UCSD-AML1 (cell line): ENCODE measurements at regions not wholly inside any gene's neighbourhood (a gene's known extent, or its start where the extent isn't known, plus 50 kb on each side); places are given as distances from the start of the nearest gene placed in this dataset.

Source experiments
- DNase-seq: peaks from one replicate; lab custom pipeline; 2025; ENCODE audit not compliant: unreplicated experiment; lab: John Stamatoyannopoulos, UW

DNA sequence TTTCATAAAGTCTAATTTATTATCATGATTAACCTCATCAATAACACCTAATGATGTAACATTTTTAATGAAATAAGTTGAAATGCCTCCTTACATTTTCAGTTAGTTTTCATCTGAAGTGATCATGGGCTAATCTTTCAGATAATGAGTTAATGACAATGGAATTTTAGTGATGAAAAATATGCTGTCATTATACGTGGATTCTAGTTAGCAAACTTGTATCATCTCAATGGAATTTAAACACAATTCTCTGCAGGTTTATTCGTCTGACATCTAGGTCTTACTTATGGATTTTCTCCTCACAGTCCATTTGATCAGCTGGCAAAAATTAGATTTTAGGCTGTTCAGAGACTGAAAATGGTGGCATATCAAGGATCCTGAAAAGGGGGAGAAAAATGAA is 885.0 kb downstream of the SLC4A3 start:
- DNase-seq, result no peak

DNA sequence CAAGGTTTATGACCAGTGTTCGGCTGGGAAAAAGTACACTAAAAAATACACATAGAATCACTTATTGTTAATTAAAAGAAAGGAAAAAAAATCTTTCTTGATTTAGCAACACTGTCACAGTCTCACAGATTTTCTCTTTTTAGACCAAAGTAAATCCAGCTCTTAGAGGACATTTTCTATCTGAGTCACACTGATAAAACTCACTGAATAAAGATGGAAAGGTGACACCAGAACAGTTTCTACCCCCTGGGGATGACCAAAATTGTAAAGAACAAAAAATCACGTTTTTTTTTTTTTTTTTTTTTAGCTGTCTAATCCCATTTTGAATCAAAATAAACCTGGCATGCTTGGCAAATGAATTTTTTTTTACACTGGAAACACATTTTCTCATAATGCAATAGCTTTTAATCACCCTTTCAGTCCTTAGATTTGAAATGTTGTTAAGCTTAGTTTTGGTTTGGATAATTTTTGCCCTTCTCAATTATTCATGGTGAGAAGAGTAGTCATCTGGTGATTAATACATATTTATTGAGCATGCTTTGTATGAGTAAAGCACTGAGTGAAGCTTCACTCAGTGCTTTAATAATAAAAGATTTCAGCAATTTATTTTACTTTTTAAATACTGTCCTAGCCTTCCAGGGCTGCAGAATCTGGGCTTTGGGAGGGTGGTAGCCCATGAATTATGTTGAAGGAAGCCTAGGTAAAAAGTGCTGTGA is 886.3 kb downstream of the SLC4A3 start:
- no peak for DNase-seq

DNA sequence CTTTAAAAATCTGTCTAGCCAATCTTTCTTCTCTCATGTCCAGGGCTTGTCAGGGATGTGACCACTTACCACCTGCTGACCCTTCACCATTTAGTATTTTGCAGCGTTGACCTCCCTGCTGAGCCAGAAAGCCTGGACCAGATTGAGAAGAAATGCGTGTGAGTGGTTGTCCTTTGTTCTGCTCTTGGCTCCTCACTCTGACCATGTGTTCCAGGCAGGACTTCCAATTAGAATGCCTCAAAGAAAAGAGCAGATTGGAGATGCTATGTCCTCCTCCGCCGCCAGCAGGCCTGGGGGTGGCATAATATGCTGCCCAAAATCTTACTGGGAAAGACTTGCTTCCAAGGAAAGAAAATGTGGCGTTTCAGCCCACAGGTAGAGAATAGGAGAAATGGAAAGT is 894.1 kb downstream of the SLC4A3 start:
- DNase-seq, result no peak

DNA sequence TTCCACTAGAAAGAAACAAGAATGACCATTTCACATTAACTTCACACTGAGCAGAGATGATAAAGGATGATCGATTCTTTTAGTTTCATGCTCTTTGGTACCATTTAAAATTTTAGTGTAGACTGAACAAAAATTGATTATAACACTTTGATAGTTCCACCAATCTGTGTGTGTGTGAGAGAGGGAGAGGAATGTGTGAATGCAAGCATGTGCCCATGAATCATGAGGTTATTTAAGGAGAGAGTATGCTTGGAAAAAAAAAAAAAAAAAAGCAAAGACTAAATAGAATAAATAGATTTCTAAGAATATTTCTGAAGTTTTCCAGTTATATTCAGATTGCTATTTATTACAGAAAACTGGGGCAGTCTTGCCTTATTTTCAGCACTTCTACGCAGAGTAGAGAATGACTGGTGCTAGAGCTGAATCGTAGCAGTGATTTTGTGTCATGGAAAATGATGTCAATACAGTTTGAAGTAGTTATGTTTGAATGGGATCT is 900.8 kb downstream of the SLC4A3 start:
- no peak for DNase-seq

DNA sequence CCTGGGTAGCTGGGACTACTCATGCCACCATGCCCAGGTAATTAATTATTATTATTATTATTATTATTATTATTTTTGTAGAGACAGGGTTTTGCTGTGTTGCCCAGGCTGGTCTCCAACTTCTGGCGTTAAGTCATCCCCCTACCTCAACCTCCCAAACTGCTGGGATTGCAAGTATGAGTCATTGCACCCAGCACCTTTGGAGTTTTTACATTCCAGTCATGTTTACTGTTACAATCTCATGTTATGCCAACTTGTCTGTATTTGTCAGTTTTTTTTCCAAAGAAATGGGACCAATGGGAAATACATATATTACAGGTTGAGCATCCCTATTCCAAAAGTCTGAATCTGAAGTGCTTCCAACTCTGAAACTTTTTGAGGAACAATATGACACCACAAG is 903.8 kb downstream of the SLC4A3 start:
- no peak for DNase-seq

DNA sequence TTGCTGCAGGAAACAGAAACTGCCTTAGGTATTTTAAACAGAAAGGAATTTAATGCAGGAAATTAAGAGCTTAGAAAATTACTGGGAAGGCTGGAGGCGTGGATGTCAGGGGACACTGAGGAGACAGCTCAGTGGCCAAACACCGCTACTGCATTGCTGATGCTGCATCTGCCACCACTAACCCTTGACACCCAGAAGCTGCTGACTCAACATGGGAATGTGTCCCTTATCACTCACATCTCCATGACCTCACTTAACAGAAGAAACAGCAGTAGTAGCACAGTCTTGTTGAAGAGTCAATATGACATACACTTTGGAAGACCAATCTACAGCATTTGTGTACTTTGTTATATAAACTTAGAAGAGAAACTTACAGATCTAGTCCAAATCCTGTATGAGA is 906.1 kb downstream of the SLC4A3 start:
- peak; percentile 9 for DNase-seq

DNA sequence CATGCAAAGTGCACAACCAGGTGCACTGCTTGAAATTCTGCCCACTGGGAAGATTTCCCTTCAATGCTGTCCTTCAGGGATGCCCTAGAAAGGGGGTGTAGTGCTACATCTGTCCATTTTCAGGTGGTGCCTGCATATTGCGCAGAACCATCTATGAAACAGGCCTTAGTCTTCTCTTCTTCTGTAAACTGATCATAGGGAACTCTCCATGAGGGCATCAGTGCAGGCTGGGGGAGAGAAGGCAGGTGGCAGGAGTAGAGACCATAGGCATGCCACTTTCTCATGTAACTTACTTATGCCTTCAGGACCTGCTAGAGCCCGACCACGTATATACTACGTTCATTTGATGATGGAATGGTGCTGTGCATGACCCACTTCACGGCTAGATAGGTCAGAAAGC is 912.1 kb downstream of the SLC4A3 start:
- no peak for DNase-seq

DNA sequence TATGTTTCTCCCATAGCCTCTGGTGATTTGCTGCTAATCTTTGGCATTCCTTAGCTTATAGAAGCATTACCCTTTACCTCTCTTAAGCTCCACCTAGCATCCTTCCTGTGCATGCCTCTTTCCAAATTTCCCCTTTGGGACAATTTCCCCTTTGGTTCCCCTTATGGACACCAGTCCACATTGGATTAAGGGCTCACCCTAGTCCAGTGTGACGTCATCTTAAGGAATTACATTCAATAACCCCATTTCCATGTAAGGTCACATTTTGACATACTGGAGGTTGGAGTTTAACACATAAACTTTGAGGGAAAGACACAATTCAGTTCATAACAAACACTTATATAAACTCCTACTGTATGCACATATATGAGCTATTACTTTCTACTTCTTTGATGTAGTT is 916.6 kb downstream of the SLC4A3 start:
- DNase-seq, result no peak

DNA sequence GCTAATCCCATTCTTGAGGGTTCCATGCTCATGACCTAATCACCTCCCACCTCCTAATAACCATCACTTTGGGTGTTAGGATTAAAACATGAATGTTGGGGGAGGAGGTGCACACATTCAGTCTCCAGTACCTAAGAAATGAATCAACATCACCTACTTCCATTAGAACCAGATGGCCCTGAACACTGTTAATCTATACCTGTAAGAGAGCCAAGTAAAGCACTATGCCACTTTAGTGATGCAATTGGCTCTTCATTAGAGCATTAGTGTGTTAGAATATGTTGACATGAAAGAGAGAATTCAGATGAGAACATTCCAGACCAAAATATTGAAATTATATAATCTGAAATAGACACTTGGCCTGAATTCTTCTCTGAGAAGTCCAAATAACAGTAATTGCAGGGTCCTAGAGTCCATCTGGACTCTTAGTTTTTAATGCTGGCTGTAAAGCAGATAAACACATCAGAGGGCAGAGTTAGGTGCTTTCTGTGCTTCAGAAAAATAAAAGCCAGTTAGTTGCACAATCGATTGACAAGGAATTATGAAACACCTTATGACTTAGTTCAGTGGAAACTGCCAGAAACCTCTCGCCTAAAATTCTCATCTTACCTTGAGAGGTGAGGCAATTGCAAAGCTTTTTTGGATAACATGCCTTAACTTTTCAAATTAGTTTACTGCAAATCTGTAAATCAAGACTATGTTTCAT is 923.7 kb downstream of the SLC4A3 start:
- no peak for DNase-seq

DNA sequence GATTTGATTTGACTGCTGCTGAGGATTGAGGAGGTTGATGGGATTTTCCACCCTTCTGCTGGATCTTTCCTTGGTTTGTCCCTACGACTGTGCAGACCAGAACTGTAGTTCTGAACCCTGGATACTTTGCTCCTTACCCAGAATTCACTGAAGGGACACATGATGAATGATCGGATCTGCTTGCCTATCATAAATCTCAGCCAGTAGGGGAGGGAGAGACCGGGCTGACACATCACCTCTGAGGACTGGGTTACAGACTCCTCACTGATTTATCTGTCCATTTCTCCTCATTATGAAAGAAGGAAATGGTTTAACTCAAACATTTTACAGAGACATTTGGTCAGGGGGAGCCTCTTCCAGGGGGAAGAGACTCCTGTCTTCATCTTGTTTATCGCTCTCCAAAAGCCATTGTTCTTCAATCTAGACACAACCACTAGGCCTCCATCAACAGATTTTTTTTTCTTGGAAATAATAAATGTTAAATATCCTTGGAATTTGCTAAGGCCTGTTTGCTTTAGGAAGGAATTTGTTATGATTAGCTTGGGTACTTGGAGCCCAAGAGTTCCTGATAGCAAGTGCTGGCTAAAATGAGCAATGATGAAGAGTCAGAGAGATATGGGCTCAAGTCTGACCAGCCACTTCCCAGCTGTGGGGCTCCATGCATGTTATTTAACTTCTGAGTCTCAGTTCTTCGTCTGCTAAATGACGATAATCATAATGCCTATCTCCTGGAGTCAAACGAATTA is 925.5 kb downstream of the SLC4A3 start:
- DNase-seq, result no peak

DNA sequence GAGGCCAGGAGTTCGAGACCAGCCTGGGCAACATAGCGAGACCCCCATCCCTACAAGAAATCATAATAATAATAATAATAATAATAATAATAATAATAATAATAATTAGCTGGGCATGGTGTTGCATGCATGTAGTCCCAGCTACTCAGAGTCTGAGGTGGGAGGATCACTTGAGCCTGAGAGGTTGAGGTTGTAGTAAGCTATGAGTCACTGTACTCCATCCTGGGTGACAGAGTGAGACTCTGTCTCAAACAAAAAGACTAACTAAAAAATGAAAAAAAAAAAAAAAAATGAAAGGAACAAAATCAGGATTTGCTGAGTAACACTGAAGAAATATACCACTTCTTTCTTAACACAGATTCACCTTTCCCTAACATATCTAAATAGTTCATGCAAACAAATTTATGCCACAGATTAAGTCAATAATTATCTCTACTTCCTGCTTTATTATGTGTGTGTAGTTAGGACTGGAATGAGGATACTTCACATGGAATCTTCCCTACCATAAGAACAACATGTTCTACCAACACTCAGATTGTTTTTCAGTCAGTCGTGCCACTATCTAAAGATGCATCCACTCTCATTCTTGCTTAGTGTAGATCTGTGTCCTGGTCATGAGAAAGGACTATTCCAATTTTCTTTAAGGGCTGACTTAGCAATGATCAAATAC is 928.7 kb downstream of the SLC4A3 start:
- DNase-seq, result no peak

DNA sequence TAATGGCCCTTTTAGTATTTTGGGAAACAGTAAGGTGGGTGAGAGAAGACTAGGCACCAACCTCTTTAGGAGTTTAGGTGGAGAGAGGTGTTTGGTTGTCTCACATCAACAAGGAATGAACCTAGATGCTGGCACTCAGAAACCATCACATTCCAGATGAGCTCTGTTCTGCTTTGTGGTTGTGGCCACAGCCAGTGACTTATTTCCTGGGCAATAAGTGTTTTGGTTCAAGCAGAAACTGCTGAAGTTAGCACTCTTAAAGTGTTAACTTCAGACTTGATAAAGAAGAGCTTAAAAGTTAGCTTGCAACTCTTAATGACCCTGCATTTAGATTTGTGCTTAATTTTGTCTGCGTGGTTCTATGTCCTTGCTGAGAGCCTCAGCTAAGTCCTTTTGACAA is 929.2 kb downstream of the SLC4A3 start:
- DNase-seq, result no peak

DNA sequence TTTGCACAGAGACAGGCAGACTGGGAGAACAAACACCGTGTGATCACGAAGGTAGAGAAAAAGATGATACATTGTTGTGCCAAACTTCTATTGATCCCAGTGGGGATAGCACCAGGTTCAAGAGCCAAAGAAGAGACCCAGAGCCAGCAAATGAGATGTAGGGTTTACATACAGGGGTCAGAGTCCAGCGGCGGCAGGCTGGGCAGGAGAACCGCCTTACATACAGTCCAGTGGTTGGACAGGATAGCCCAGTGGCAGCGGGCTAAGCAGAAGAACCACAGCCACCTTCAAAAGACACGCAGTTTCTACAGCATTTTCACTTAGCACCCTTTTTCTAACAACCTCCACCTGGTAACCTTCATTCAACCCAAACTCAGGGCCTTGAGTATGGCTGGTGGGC is 932.8 kb downstream of the SLC4A3 start:
- DNase-seq, result no peak

DNA sequence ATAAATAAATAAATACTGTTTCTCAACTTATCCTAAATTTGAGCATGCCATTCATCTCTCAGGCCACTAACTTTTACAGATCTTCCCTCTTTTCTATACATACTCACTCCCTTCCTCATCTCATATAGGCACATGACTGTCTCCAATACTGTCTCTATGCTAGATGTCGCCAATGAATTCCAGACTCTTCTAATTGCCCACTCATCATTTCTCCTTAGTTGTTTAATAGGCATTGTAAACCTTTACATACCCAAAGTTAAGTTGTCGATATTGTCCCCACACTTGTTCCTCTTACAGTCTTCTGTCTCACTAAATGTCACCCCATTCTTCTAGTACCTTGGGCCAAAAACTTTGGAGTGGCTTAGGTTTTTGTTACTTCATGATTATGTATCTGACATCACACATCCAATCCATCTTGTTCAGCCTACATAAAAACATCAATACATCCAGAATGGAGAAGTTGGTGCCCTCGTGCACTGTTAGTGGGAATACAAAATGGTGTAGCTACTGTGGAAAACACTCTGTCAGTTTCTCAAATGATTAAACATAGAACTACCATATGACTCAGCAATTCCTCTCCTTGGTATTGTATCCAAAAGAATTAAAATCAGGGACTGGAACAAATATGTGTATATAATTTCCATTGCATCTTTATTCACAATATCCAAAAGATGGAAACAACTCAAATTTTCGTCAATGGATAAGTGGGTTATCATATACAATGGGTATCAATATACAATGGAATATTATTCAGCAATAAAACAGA is 935.1 kb downstream of the SLC4A3 start:
- no peak for DNase-seq

DNA sequence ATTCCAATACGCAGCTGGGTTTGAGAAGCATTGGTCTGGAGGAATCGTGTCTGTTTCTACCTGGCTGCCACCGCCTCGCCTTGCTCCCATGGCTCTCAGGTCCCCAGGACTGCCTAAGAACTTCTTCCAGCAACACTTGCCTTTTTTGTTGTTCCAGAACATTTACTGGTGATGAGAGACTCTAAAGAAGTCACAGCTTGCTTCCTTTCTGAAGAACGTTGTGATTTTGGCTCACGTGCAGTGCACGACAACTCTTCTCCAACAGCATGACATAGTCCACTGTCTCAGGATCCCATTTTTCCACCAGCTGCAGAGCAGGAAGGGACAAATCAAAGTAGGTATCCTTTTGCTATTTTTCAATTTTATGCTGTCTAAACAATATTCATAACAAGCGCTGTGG is 940.9 kb downstream of the SLC4A3 start:
- no peak for DNase-seq

DNA sequence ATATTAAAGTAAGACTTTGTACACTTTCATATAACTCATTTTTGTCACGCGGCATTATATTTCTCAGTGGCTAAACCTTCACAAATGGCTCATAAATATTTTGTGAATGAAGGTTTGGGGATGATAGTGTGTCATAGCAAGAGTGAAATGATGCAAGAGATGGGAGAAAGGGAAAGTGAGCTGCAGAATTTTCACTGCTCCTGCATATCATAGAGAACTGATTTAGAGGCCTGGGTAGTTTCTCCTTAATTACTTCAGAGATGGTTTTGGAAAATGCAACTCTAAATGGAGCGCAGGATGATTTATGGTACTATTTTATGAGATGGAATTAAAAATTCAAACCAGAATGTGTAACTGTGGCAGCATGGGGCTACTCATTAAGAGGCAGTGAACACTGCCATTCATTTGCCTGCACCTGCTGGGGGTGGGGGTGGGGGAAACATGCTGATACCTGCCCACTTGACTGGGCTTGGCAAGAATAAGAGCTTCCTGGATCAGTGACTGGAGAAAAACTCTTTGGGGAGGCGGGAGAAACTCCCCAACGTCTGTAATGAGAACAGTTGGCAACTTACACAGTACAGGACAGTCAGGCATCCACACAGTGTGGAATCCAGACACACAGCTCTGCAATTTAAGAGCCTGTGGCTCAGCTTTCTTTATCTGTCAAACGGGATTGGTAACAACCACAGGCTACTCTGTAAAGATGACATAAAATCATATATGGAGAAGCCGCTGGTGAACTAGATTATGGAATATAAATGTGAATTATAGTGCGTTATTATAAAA is 941.9 kb downstream of the SLC4A3 start:
- no peak for DNase-seq

DNA sequence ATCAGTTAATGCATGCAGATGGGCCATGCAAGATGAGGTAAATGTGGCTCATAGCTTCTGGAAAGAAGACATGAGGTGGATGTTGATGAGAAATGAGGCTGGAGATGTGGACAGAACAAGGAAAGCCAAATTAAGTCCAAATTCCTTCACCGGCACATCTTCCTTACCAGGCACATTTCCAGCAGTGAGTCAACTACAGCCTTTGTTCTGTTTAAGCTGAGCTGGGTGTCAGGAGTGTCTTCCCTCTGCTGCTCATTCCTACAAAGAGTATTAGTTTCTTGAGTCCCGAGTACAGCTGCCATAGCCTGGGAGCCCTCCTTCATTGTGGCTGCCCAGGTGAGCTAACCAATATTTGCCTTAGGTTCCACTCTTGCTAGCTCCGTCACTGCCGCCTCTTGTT is 945.0 kb downstream of the SLC4A3 start:
- no peak for DNase-seq

DNA sequence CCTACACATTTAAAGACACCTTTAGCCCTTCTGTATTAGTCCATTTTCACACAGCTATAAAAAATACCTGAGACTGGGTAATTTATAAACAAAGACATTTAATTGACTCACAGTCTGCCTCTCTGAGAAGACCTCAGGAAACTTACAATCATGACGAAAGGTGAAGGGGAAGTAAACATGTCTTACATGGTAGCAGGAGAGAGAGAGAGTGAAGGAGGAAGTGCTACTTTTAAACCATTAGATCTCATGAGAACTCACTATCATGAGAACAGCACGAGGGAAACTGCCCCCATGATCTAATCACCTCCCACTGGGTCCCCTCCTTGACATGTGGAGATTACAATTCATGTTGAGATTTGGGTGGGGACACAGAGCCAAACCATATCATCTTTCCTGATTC is 946.6 kb downstream of the SLC4A3 start:
- no peak for DNase-seq

DNA sequence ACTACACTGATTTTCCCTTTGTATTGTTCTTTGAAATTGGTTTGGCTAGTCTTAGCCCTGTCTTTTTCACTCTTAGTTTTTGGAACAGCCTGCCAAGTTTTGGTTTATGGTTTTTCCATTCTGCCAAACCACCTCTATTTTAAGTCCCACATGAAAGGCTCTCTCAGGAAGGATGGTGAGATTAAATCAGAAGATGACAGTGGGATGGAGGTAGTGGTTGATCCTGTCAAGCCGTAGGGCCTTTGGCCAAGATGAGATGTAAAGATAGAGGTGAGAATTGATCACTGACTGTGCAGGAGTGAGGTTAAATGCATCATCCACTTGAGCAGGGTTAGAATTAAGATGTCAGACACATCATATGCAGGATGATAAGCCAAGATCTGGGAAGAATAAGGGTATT is 948.5 kb downstream of the SLC4A3 start:
- no peak for DNase-seq

DNA sequence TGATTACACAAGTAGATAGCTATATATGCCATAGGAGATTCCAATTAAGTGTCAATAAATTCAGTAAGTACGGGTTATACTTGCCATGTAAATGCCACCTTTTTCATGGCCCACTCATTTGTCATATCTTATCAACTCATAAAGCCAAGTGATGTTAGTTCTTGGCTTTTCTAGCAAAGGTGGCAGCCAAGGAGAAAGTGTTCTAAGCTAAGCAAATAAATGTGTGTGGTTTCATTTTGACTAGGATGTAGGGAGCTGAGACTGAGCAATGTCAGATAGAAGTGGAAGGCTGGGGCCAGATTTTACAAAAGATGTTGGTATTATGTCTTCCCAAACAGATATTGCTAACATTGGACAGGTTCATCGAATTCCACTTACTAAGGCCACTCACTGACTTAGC is 952.0 kb downstream of the SLC4A3 start:
- DNase-seq, result no peak
